NCI-H510A (cell line): ENCODE measurements at regions not wholly inside any gene's neighbourhood (a gene's known extent, or its start where the extent isn't known, plus 50 kb on each side); places are given as distances from the start of the nearest gene placed in this dataset.

Experiments used
- DNase-seq: peaks from one replicate; lab custom pipeline; 2025; lab: John Stamatoyannopoulos, UW

- DNase-seq = no peak
Observed at GRCh38 chr4:79082997-79083396, 143.8 kb upstream of the PAQR3 start.

GRCh38 chr4:79081973-79082372 is 142.7 kb upstream of the PAQR3 start:
- no peak for DNase-seq

GRCh38 chr4:79078339-79078738 is 139.1 kb upstream of the PAQR3 start:
- no peak for DNase-seq

GRCh38 chr4:79074040-79074439 is 134.8 kb upstream of the PAQR3 start:
- DNase-seq = no peak

- DNase-seq = no peak
Observed at GRCh38 chr4:79073471-79073870, 134.2 kb upstream of the PAQR3 start.

GRCh38 chr4:79065262-79065661 is 126.0 kb upstream of the PAQR3 start:
- DNase-seq = no peak

- no peak for DNase-seq
Observed at GRCh38 chr4:79064806-79065205, 125.6 kb upstream of the PAQR3 start.

- no peak for DNase-seq
Observed at GRCh38 chr4:79059631-79060399, 120.6 kb upstream of the PAQR3 start.

- no peak for DNase-seq
Observed at GRCh38 chr4:79057772-79058171, 118.5 kb upstream of the PAQR3 start.

GRCh38 chr4:79053754-79054153 is 114.5 kb upstream of the PAQR3 start:
- no peak for DNase-seq

GRCh38 chr4:79050541-79050880 is 111.3 kb upstream of the PAQR3 start:
- DNase-seq = peak; percentile 33

- peak; percentile 33 for DNase-seq
Observed at GRCh38 chr4:79049840-79050540, 110.8 kb upstream of the PAQR3 start.

- no peak for DNase-seq
Observed at GRCh38 chr4:79048878-79049277, 109.6 kb upstream of the PAQR3 start.

GRCh38 chr4:79047316-79047715 is 108.1 kb upstream of the PAQR3 start:
- DNase-seq = no peak

- no peak for DNase-seq
Observed at GRCh38 chr4:79046016-79046592, 106.9 kb upstream of the PAQR3 start.

- DNase-seq = no peak
Observed at GRCh38 chr4:79044141-79044659, 105.0 kb upstream of the PAQR3 start.

GRCh38 chr4:79043138-79043537 is 103.9 kb upstream of the PAQR3 start:
- no peak for DNase-seq

GRCh38 chr4:79042079-79042674 is 102.9 kb upstream of the PAQR3 start:
- peak; percentile 6 for DNase-seq

- no peak for DNase-seq
Observed at GRCh38 chr4:79034544-79034943, 95.3 kb upstream of the PAQR3 start.

- no peak for DNase-seq
Observed at GRCh38 chr4:79030973-79031372, 91.7 kb upstream of the PAQR3 start.

- DNase-seq = no peak
Observed at GRCh38 chr4:79027656-79028055, 88.4 kb upstream of the PAQR3 start.

GRCh38 chr4:79025170-79025569 is 85.9 kb upstream of the PAQR3 start:
- no peak for DNase-seq
